GM21423 (cell line): ENCODE measurements at regions not wholly inside any gene's neighbourhood (a gene's known extent, or its start where the extent isn't known, plus 50 kb on each side); places are given as distances from the start of the nearest gene placed in this dataset.

ENCODE experiments used
- ATAC-seq: cut with Tn5 transposase; IDR thresholded peaks from one replicate; pipeline ENCODE4 v1.9.1; 2021; ENCODE audit warnings: mild to moderate bottlenecking, moderate library complexity; ENCODE audit not compliant: unreplicated experiment

GRCh38 chr2:22850310-22850709 is 534.7 kb upstream of the KLHL29 start:
- no peak for ATAC-seq

GRCh38 chr2:22854588-22854987 is 530.4 kb upstream of the KLHL29 start:
- no peak for ATAC-seq

- ATAC-seq, result no peak
Measured at GRCh38 chr2:22855081-22855480, 529.9 kb upstream of the KLHL29 start.

- no peak for ATAC-seq
Measured at GRCh38 chr2:22855761-22856184, 529.2 kb upstream of the KLHL29 start.

- ATAC-seq, result no peak
Measured at GRCh38 chr2:22867973-22868372, 517.0 kb upstream of the KLHL29 start.

GRCh38 chr2:22878121-22878520 is 506.9 kb upstream of the KLHL29 start:
- no peak for ATAC-seq

- no peak for ATAC-seq
Measured at GRCh38 chr2:22879009-22879863, 505.7 kb upstream of the KLHL29 start.

- no peak for ATAC-seq
Measured at GRCh38 chr2:22880161-22880560, 504.8 kb upstream of the KLHL29 start.

- no peak for ATAC-seq
Measured at GRCh38 chr2:22882011-22882410, 503.0 kb upstream of the KLHL29 start.

GRCh38 chr2:22882643-22883042 is 502.3 kb upstream of the KLHL29 start:
- no peak for ATAC-seq

GRCh38 chr2:22883054-22883453 is 501.9 kb upstream of the KLHL29 start:
- no peak for ATAC-seq

GRCh38 chr2:22885245-22885644 is 499.7 kb upstream of the KLHL29 start:
- ATAC-seq, result no peak

GRCh38 chr2:22887426-22887825 is 497.6 kb upstream of the KLHL29 start:
- ATAC-seq, result no peak

GRCh38 chr2:22887845-22888244 is 497.1 kb upstream of the KLHL29 start:
- no peak for ATAC-seq

- no peak for ATAC-seq
Measured at GRCh38 chr2:22890132-22890531, 494.8 kb upstream of the KLHL29 start.

GRCh38 chr2:22893761-22894517 is 491.0 kb upstream of the KLHL29 start:
- no peak for ATAC-seq

- no peak for ATAC-seq
Measured at GRCh38 chr2:22894761-22895160, 490.2 kb upstream of the KLHL29 start.

- no peak for ATAC-seq
Measured at GRCh38 chr2:22897428-22897827, 487.6 kb upstream of the KLHL29 start.

- ATAC-seq, result no peak
Measured at GRCh38 chr2:22900674-22901073, 484.3 kb upstream of the KLHL29 start.

- no peak for ATAC-seq
Measured at GRCh38 chr2:22901471-22902179, 483.4 kb upstream of the KLHL29 start.

- ATAC-seq, result no peak
Measured at GRCh38 chr2:22902180-22902550, 482.8 kb upstream of the KLHL29 start.
